ENCODE measurements at regions not wholly inside any gene's neighbourhood (a gene's known extent, or its start where the extent isn't known, plus 50 kb on each side); places are given as distances from the start of the nearest gene placed in this dataset.

DNA sequence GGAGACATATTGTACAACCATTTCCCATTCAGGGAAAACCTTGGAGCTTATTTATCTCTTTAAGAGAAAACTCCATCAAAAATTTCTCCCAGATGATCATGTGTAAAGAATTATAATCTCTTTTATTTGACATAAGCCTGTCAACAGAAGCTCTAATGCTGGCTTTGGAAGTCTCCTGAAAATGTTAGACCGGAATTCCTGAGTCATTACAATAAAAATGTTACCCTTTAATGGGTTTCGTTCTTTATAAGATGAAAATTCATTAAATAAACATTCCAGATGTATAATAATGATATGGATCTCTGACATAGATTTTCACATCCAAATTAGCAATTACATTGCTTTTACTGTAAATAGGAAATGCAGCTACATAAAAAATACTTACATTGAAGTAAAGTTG is 1036.4 kb downstream of the EFNA5 start:
- TF ChIP-seq, protein P1, sequence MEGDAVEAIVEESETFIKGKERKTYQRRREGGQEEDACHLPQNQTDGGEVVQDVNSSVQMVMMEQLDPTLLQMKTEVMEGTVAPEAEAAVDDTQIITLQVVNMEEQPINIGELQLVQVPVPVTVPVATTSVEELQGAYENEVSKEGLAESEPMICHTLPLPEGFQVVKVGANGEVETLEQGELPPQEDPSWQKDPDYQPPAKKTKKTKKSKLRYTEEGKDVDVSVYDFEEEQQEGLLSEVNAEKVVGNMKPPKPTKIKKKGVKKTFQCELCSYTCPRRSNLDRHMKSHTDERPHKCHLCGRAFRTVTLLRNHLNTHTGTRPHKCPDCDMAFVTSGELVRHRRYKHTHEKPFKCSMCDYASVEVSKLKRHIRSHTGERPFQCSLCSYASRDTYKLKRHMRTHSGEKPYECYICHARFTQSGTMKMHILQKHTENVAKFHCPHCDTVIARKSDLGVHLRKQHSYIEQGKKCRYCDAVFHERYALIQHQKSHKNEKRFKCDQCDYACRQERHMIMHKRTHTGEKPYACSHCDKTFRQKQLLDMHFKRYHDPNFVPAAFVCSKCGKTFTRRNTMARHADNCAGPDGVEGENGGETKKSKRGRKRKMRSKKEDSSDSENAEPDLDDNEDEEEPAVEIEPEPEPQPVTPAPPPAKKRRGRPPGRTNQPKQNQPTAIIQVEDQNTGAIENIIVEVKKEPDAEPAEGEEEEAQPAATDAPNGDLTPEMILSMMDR (conservative IDR thresholded peaks at IDR 0.05) = no peak
- TF ChIP-seq ZFX (IDR thresholded peaks at IDR 0.05) = no peak
